H9 (cell line): ENCODE measurements at regions not wholly inside any gene's neighbourhood (a gene's known extent, or its start where the extent isn't known, plus 50 kb on each side); places are given as distances from the start of the nearest gene placed in this dataset.

ENCODE experiments used
- DNase-seq: peaks from one replicate; pipeline ENCODE4 v3.0.0-alpha.2; 2017
- H2AFZ ChIP-seq: one replicate; pipeline ENCODE4 v1.6.1; 2013; ENCODE audit warnings: mild to moderate bottlenecking, low read length, control low read depth, moderate library complexity
- H2AK5ac ChIP-seq: 2 replicates; pipeline ENCODE4 v1.6.1; 2013; ENCODE audit warnings: low read length, control low read depth, mixed read lengths; ENCODE audit not compliant: insufficient read length
- H2BK120ac ChIP-seq: one replicate; pipeline ENCODE4 v1.6.1; 2013; ENCODE audit warnings: low read depth, mild to moderate bottlenecking, low read length, control low read depth, inconsistent platforms; ENCODE audit not compliant: poor library complexity, severe bottlenecking
- H2BK12ac ChIP-seq: 2 replicates; pipeline ENCODE4 v1.6.1; 2013; ENCODE audit warnings: low read length, control low read depth, mixed read lengths, low read depth; ENCODE audit not compliant: insufficient read length
- H2BK15ac ChIP-seq: 2 replicates; pipeline ENCODE4 v1.6.1; 2013; ENCODE audit warnings: low read depth, low read length, control low read depth
- H2BK20ac ChIP-seq: one replicate; pipeline ENCODE4 v1.6.1; 2013; ENCODE audit warnings: low read depth, mild to moderate bottlenecking, low read length, control low read depth, inconsistent platforms; ENCODE audit not compliant: poor library complexity, severe bottlenecking
- H2BK5ac ChIP-seq: 2 replicates; pipeline ENCODE4 v1.6.1; 2013; ENCODE audit warnings: low read length, control low read depth, mixed read lengths; ENCODE audit not compliant: insufficient read length
- H3K14ac ChIP-seq: 2 replicates; pipeline ENCODE4 v1.6.1; 2013; ENCODE audit warnings: low read length, control low read depth; ENCODE audit not compliant: insufficient read depth
- H3K18ac ChIP-seq: 2 replicates; pipeline ENCODE4 v1.6.1; 2013; ENCODE audit warnings: low read depth, mild to moderate bottlenecking, mixed read lengths, low read length, control low read depth; ENCODE audit not compliant: insufficient read length
- H3K23ac ChIP-seq: 2 replicates; pipeline ENCODE4 v1.6.1; 2013; ENCODE audit warnings: low read length, control low read depth, mixed read lengths, low read depth; ENCODE audit not compliant: insufficient read length
- H3K23me2 ChIP-seq: 2 replicates; pipeline ENCODE4 v1.6.1; 2013; ENCODE audit warnings: low read depth, mild to moderate bottlenecking, mixed read lengths, low read length, control low read depth; ENCODE audit not compliant: insufficient read length, poor library complexity, severe bottlenecking
- H3K27ac ChIP-seq: 2 replicates; pipeline ENCODE4 v1.5.1; 2013; ENCODE audit warnings: low read length, control low read depth, mixed read lengths, low read depth; ENCODE audit not compliant: insufficient read length
- H3K27me3 ChIP-seq: 2 replicates; pipeline ENCODE4 v1.6.1; 2013; ENCODE audit warnings: low read length, control low read depth, inconsistent platforms; ENCODE audit not compliant: insufficient read depth
- H3K4ac ChIP-seq: 2 replicates; pipeline ENCODE4 v1.6.1; 2013; ENCODE audit warnings: low read depth, mild to moderate bottlenecking, control low read depth, inconsistent platforms, low read length, moderate library complexity
- H3K4me1 ChIP-seq: 2 replicates; pipeline ENCODE4 v1.6.1; 2013; ENCODE audit warnings: low read length, control low read depth, inconsistent platforms; ENCODE audit not compliant: insufficient read depth
- H3K4me2 ChIP-seq: 2 replicates; pipeline ENCODE4 v1.6.1; 2013; ENCODE audit warnings: low read length, control low read depth, mixed read lengths; ENCODE audit not compliant: insufficient read length, insufficient read depth
- H3K56ac ChIP-seq: 2 replicates; pipeline ENCODE4 v1.6.1; 2013; ENCODE audit warnings: low read depth, mild to moderate bottlenecking, mixed read lengths, low read length, control low read depth; ENCODE audit not compliant: insufficient read length
- H3K79me1 ChIP-seq: 2 replicates; pipeline ENCODE4 v1.6.1; 2013; ENCODE audit warnings: low read depth, mild to moderate bottlenecking, moderate library complexity, low read length, control low read depth, inconsistent platforms; ENCODE audit not compliant: insufficient read depth, poor library complexity, severe bottlenecking
- H3K79me2 ChIP-seq: 2 replicates; pipeline ENCODE4 v1.6.1; 2013; ENCODE audit warnings: low read length, control low read depth, inconsistent platforms; ENCODE audit not compliant: insufficient read depth
- H3K9ac ChIP-seq: 2 replicates; pipeline ENCODE4 v1.6.1; 2013; ENCODE audit warnings: low read length, control low read depth, mixed read lengths; ENCODE audit not compliant: insufficient read length; ENCODE audit errors: extremely low read depth
- H3K9me3 ChIP-seq: one replicate; pipeline ENCODE4 v1.6.1; 2013; ENCODE audit warnings: low read depth, low read length, inconsistent platforms; ENCODE audit not compliant: control insufficient read depth
- H3T11ph ChIP-seq: one replicate; pipeline ENCODE4 v1.6.1; 2013; ENCODE audit warnings: mild to moderate bottlenecking, low read length, control low read depth, inconsistent platforms
- H4K20me1 ChIP-seq: one replicate; pipeline ENCODE4 v1.6.1; 2013; ENCODE audit not compliant: control insufficient read depth, insufficient read length, insufficient read depth
- H4K5ac ChIP-seq: 2 replicates; pipeline ENCODE4 v1.6.1; 2013; ENCODE audit warnings: low read depth, mild to moderate bottlenecking, mixed read lengths, low read length, control low read depth; ENCODE audit not compliant: insufficient read length
- H4K8ac ChIP-seq: replicated peaks from 2 replicates; pipeline ENCODE4 v1.6.1; 2013; ENCODE audit warnings: low read length, control low read depth, mixed read lengths, low read depth; ENCODE audit not compliant: insufficient read length
- H4K91ac ChIP-seq: 2 replicates; pipeline ENCODE4 v1.6.1; 2013; ENCODE audit warnings: low read depth, mild to moderate bottlenecking, moderate library complexity, mixed read lengths, low read length, control low read depth; ENCODE audit not compliant: insufficient read length
- H3K27ac Mint-ChIP-seq, 3 experiments: 2 replicates in 2 of 3; 3 replicates in 1 of 3; pipeline ENCODE4 v1.8.0; 2020 to 2021; ENCODE audit warnings: mixed read lengths in 3 of 3, mild to moderate bottlenecking in 1 of 3, moderate library complexity in 1 of 3
- H3K27me3 Mint-ChIP-seq: 2 replicates; pipeline ENCODE4 v1.8.0; 2021; ENCODE audit warnings: low read depth, mild to moderate bottlenecking, moderate library complexity, mixed read lengths
- H3K36me3 Mint-ChIP-seq, 3 experiments: 2 replicates in 2 of 3; 3 replicates in 1 of 3; pipeline ENCODE4 v1.8.0; 2020 to 2021; ENCODE audit warnings: low read depth in 3 of 3, mixed read lengths in 3 of 3; ENCODE audit not compliant: insufficient read depth in 1 of 3
- H3K4me1 Mint-ChIP-seq, 2 experiments: 2 replicates each; pipeline ENCODE4 v1.8.0; 2020; ENCODE audit warnings: mixed read lengths in 2 of 2
- H3K4me3 Mint-ChIP-seq, 2 experiments: 2 replicates in 1 of 2; 3 replicates in 1 of 2; pipeline ENCODE4 v1.8.0; 2020 to 2021; ENCODE audit warnings: mild to moderate bottlenecking in 2 of 2, mixed read lengths in 2 of 2, moderate library complexity in 1 of 2
- H3K9me3 Mint-ChIP-seq, 2 experiments: 2 replicates in 1 of 2; 3 replicates in 1 of 2; pipeline ENCODE4 v1.8.0; 2020; ENCODE audit warnings: mild to moderate bottlenecking in 2 of 2, mixed read lengths in 2 of 2, moderate library complexity in 1 of 2
- CTCF ChIP-seq: fragments of 200-600 bp; sonication (generic); conservative IDR thresholded peaks from 3 replicates; pipeline ENCODE4 v1.8.0; 2021; ENCODE audit warnings: antibody characterized with exemption, mild to moderate bottlenecking
- WGBS: extraction: QIAGEN DNeasy Blood & Tissue Kit; methylation state at CpG from one replicate; pipeline ENCODE4 v1.1.7; 2013; ENCODE audit warnings: missing lambda C conversion rate, low lambda C conversion rate, mixed read lengths; ENCODE audit not compliant: insufficient read length; ENCODE audit errors: extremely low coverage; 5-methylcytosine and 5-hydroxymethylcytosine counted together

GRCh38 chr10:90462749-90463470 is 394.9 kb downstream of the HTR7 start:
- Histone ChIP-seq H3K27me3 (no peaks in the 10 kb centered on the region), H3K14ac (no peak overlapping the region), H3K27ac (no peak overlapping the region), H3K4ac (no peak overlapping the region), H2AK5ac (no peak overlapping the region), H3K23me2 (no peaks in the 10 kb centered on the region), H4K8ac (no peak overlapping the region), H3K4me2 (no peak overlapping the region), H3K18ac (no peak overlapping the region), H4K20me1 (no peaks in the 10 kb centered on the region), H3K79me1 (no peaks in the 10 kb centered on the region), H3K79me2 (no peaks in the 10 kb centered on the region), H2BK5ac (no peak overlapping the region), H3K9ac (no peak overlapping the region), H4K91ac (no peak overlapping the region), H2BK20ac (no peak overlapping the region), H4K5ac (no peak overlapping the region), H2BK12ac (no peak overlapping the region), H2BK120ac (no peak overlapping the region), H3K4me1 (no peaks in the 10 kb centered on the region; the same call in 1 of the 2 replicates), H3K56ac (no peak overlapping the region), H3K9me3 (no peaks in the 10 kb centered on the region), H3K23ac (no peak overlapping the region), H3T11ph (no peak overlapping the region), H2BK15ac (no peak overlapping the region), H2AFZ (no peak overlapping the region)
- H3K27me3 Mint-ChIP-seq = no peaks in the 10 kb centered on the region
- no peaks in the 10 kb centered on the region for H3K9me3 Mint-ChIP-seq
- no peak overlapping the region for H3K27ac Mint-ChIP-seq
- no CpG with 5 or more reads among the region's 2 CpGs for WGBS
- DNase-seq = no peak
- no peak for TF ChIP-seq CTCF
- H3K4me3 Mint-ChIP-seq = no peak overlapping the region
- no peaks in the 10 kb centered on the region for H3K36me3 Mint-ChIP-seq
- peaks cover 3 to 9% of the 10 kb centered on the region in 2 experiments; a peak in 3 of 4 replicates for H3K4me1 Mint-ChIP-seq
